HEK293 (cell line): ENCODE measurements at regions not wholly inside any gene's neighbourhood (a gene's known extent, or its start where the extent isn't known, plus 50 kb on each side); places are given as distances from the start of the nearest gene placed in this dataset.

Source experiments
- CTCF ChIA-PET: fragments of 350-600 bp; formaldehyde crosslinking; extraction: SDS; loops from one replicate; lab custom pipeline; 2021; ENCODE audit warnings: antibody characterized with exemption; lab: Yijun Ruan, JAX
- POLR2A ChIA-PET: fragments of 300-600 bp; formaldehyde crosslinking; extraction: SDS; loops from one replicate; lab custom pipeline; 2020; ENCODE audit warnings: antibody characterized with exemption, inconsistent platforms; lab: Yijun Ruan, JAX
- H3K27ac ChIP-seq: fragments of 200-500 bp; sonication (Bioruptor generic); 2 replicates; pipeline ENCODE4 v1.5.1; 2014; ENCODE audit warnings: low read depth, low read length, control low read depth, inconsistent platforms; ENCODE audit errors: extremely low read depth
- H3K36me3 ChIP-seq, 2 experiments: fragments of 200-500 bp in 1 of 2; sonication (Bioruptor generic) in 1 of 2; 1 replicate in 1 of 2; 2 replicates in 1 of 2; pipeline ENCODE4 v1.5.1; 2014 to 2017; ENCODE audit warnings: inconsistent platforms in 2 of 2, low read length in 2 of 2; ENCODE audit not compliant: control insufficient read depth in 2 of 2, insufficient read depth in 1 of 2
- H3K4me1 ChIP-seq: fragments of 200-500 bp; sonication (Bioruptor generic); 2 replicates; pipeline ENCODE4 v1.5.1; 2014; ENCODE audit warnings: mild to moderate bottlenecking, low read length, inconsistent platforms; ENCODE audit not compliant: control insufficient read depth, insufficient read depth
- H3K4me3 ChIP-seq: 2 replicates; pipeline ENCODE4 v1.5.1; 2011; ENCODE audit warnings: low read depth, mild to moderate bottlenecking, control low read depth, low read length, moderate library complexity
- H3K9me3 ChIP-seq: fragments of 200-500 bp; sonication (Bioruptor generic); 2 replicates; pipeline ENCODE4 v1.5.1; 2014; ENCODE audit warnings: low read depth, low read length, inconsistent platforms; ENCODE audit not compliant: control insufficient read depth, insufficient read depth
- KLF16 ChIP-seq: fragments of 450-650 bp; formaldehyde crosslinking; IDR thresholded peaks from 2 replicates; pipeline ENCODE4 v1.5.1; 2017; ENCODE audit warnings: missing biosample characterization, missing genetic modification characterization
- KLF7 ChIP-seq: fragments of 450-650 bp; formaldehyde crosslinking; IDR thresholded peaks from 2 replicates; pipeline ENCODE4 v1.5.1; 2016; ENCODE audit warnings: missing biosample characterization, missing genetic modification characterization, borderline replicate concordance
- SALL2 ChIP-seq: fragments of 450-650 bp; formaldehyde crosslinking; IDR thresholded peaks from 2 replicates; pipeline ENCODE4 v1.5.0; 2017; ENCODE audit warnings: missing biosample characterization, mild to moderate bottlenecking, missing genetic modification characterization, borderline replicate concordance
- SP2 ChIP-seq: fragments of 450-650 bp; formaldehyde crosslinking; IDR thresholded peaks from 2 replicates; pipeline ENCODE4 v1.5.1; 2016; ENCODE audit warnings: missing biosample characterization, missing genetic modification characterization
- ZBTB48 ChIP-seq: fragments of 450-650 bp; formaldehyde crosslinking; IDR thresholded peaks from 2 replicates; pipeline ENCODE4 v1.5.1; 2016; ENCODE audit warnings: missing biosample characterization, missing genetic modification characterization
- ZEB2 ChIP-seq: fragments of 450-650 bp; formaldehyde crosslinking; IDR thresholded peaks from 2 replicates; pipeline ENCODE4 v1.5.1; 2016; ENCODE audit warnings: missing biosample characterization, missing genetic modification characterization
- ZNF10 ChIP-seq: fragments of 450-650 bp; formaldehyde crosslinking; IDR thresholded peaks from 2 replicates; pipeline ENCODE4 v1.5.1; 2017; ENCODE audit warnings: missing biosample characterization, missing genetic modification characterization
- ZNF112 ChIP-seq: fragments of 450-650 bp; formaldehyde crosslinking; IDR thresholded peaks from 2 replicates; pipeline ENCODE4 v1.5.0; 2017; ENCODE audit warnings: missing biosample characterization, missing genetic modification characterization
- ZNF2 ChIP-seq: fragments of 450-650 bp; formaldehyde crosslinking; IDR thresholded peaks from 2 replicates; pipeline ENCODE4 v1.5.1; 2016; ENCODE audit warnings: missing biosample characterization, missing genetic modification characterization
- ZNF211 ChIP-seq: fragments of 450-650 bp; formaldehyde crosslinking; IDR thresholded peaks from 2 replicates; pipeline ENCODE4 v1.5.1; 2016; ENCODE audit warnings: low read depth, missing biosample characterization, missing genetic modification characterization
- ZNF302 ChIP-seq: fragments of 450-650 bp; formaldehyde crosslinking; IDR thresholded peaks from 2 replicates; pipeline ENCODE4 v1.5.1; 2016; ENCODE audit warnings: missing biosample characterization, missing genetic modification characterization, low read depth
- ZNF341 ChIP-seq: fragments of 450-650 bp; formaldehyde crosslinking; IDR thresholded peaks from 2 replicates; pipeline ENCODE4; 2016; ENCODE audit warnings: low read depth, missing biosample characterization, missing genetic modification characterization
- ZNF366 ChIP-seq: fragments of 450-650 bp; formaldehyde crosslinking; conservative IDR thresholded peaks from 2 replicates; pipeline ENCODE4 v1.5.1; 2016; ENCODE audit warnings: missing biosample characterization, missing genetic modification characterization
- ZNF416 ChIP-seq: fragments of 450-650 bp; formaldehyde crosslinking; IDR thresholded peaks from 2 replicates; pipeline ENCODE4 v1.5.1; 2016; ENCODE audit warnings: missing biosample characterization, missing genetic modification characterization
- ZNF544 ChIP-seq: fragments of 450-650 bp; formaldehyde crosslinking; IDR thresholded peaks from 2 replicates; pipeline ENCODE4 v1.5.0; 2017; ENCODE audit warnings: missing biosample characterization, missing genetic modification characterization
- ZNF558 ChIP-seq: fragments of 450-650 bp; formaldehyde crosslinking; IDR thresholded peaks from 2 replicates; pipeline ENCODE4 v1.5.1; 2016; ENCODE audit warnings: missing biosample characterization, missing genetic modification characterization
- ZNF596 ChIP-seq: fragments of 450-650 bp; IDR thresholded peaks from 2 replicates; pipeline ENCODE4 v1.5.0; 2018; ENCODE audit warnings: missing biosample characterization, mild to moderate bottlenecking, missing genetic modification characterization, moderate library complexity
- ZNF792 ChIP-seq: fragments of 450-650 bp; formaldehyde crosslinking; IDR thresholded peaks from 2 replicates; pipeline ENCODE4 v1.5.1; 2016; ENCODE audit warnings: missing biosample characterization, missing genetic modification characterization
- ZNF830 ChIP-seq: fragments of 450-650 bp; IDR thresholded peaks from 2 replicates; pipeline ENCODE4 v1.5.0; 2018; ENCODE audit warnings: missing biosample characterization, missing genetic modification characterization, low read depth, mild to moderate bottlenecking, moderate library complexity
- TF ChIP-seq, protein P1 (sequence below): fragments of 450-650 bp; formaldehyde crosslinking; IDR thresholded peaks from 2 replicates; pipeline ENCODE4 v1.5.1; 2016; ENCODE audit warnings: missing biosample characterization, missing genetic modification characterization
- TF ChIP-seq, protein P2 (sequence below): fragments of 450-650 bp; IDR thresholded peaks from 2 replicates; pipeline ENCODE4 v1.5.1; 2018; ENCODE audit warnings: missing biosample characterization, missing genetic modification characterization
- TF ChIP-seq, protein P3 (sequence below): fragments of 450-650 bp; formaldehyde crosslinking; IDR thresholded peaks from 2 replicates; pipeline ENCODE4 v1.5.1; 2016; ENCODE audit warnings: missing biosample characterization, missing genetic modification characterization
- TF ChIP-seq, protein P4 (sequence below): fragments of 450-650 bp; formaldehyde crosslinking; IDR thresholded peaks from 2 replicates; pipeline ENCODE4 v1.5.1; 2016; ENCODE audit warnings: missing biosample characterization, missing genetic modification characterization
- TF ChIP-seq, protein P5 (sequence below): fragments of 450-650 bp; formaldehyde crosslinking; IDR thresholded peaks from 2 replicates; pipeline ENCODE4 v1.5.1; 2016; ENCODE audit warnings: missing biosample characterization, missing genetic modification characterization

DNA sequence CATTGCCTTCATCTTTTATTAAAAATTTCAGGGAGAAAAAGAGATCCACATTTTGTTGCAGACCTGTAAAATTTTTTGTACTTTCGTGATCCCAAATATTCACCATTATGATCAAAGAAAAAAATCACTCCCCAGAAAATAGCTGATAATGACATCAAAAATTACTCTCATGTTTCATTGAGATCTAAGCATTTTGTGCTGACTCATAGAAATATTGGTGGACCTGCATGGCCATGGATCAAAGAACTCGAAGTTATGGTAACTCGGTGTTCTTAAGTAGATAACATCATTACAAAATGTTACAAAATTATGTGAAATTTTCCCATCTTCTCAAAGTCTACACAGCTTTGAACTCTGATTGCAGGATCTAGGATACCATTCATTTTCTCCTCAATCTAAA, 135.8 kb downstream of the PTGER3 start (continued):
- TF ChIP-seq, protein P1, sequence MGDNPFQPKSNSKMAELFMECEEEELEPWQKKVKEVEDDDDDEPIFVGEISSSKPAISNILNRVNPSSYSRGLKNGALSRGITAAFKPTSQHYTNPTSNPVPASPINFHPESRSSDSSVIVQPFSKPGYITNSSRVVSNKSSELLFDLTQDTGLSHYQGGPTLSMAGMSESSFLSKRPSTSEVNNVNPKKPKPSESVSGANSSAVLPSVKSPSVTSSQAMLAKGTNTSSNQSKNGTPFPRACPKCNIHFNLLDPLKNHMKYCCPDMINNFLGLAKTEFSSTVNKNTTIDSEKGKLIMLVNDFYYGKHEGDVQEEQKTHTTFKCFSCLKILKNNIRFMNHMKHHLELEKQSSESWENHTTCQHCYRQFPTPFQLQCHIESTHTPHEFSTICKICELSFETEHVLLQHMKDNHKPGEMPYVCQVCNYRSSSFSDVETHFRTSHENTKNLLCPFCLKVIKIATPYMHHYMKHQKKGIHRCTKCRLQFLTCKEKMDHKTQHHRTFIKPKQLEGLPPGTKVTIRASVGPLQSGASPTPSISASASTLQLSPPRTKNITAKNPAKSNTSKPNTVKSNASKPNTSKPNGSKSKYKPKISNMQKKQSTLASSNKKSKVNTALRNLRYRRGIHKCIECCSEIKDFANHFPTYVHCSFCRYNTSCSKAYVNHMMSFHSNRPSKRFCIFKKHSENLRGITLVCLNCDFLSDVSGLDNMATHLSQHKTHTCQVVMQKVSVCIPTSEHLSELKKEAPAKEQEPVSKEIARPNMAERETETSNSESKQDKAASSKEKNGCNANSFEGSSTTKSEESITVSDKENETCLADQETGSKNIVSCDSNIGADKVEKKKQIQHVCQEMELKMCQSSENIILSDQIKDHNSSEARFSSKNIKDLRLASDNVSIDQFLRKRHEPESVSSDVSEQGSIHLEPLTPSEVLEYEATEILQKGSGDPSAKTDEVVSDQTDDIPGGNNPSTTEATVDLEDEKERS (tag by site-specific recombination), result no peak
- TF ChIP-seq ZNF596 (tag by site-specific recombination) (no peak), ZNF544 (tag by site-specific recombination) (no peak), SALL2 (tag by site-specific recombination) (no peak), ZNF558 (tag by site-specific recombination) (no peak), ZNF830 (tag by site-specific recombination) (no peak)
- TF ChIP-seq, protein P2, sequence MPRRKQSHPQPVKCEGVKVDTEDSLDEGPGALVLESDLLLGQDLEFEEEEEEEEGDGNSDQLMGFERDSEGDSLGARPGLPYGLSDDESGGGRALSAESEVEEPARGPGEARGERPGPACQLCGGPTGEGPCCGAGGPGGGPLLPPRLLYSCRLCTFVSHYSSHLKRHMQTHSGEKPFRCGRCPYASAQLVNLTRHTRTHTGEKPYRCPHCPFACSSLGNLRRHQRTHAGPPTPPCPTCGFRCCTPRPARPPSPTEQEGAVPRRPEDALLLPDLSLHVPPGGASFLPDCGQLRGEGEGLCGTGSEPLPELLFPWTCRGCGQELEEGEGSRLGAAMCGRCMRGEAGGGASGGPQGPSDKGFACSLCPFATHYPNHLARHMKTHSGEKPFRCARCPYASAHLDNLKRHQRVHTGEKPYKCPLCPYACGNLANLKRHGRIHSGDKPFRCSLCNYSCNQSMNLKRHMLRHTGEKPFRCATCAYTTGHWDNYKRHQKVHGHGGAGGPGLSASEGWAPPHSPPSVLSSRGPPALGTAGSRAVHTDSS, result no peak
- TF ChIP-seq, protein P3, sequence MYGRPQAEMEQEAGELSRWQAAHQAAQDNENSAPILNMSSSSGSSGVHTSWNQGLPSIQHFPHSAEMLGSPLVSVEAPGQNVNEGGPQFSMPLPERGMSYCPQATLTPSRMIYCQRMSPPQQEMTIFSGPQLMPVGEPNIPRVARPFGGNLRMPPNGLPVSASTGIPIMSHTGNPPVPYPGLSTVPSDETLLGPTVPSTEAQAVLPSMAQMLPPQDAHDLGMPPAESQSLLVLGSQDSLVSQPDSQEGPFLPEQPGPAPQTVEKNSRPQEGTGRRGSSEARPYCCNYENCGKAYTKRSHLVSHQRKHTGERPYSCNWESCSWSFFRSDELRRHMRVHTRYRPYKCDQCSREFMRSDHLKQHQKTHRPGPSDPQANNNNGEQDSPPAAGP (tag by site-specific recombination), result no peak

DNA sequence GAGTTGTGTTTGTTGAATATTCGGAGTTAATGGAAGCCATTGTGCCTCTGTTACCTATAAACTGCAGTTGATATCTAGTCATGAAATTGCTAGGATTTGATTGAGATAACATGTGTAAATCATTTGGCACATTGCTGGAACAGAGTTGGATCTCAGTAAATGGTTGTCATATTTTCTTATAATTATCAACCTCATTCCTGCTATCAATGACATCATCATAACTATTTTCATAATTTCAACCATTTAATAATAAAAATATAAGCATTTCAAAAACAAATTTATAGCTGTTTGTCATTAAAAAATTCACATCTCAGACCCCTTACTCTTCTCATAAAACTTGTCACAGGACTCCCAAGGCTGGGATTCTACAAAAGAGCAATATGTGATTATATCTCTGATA, 133.4 kb downstream of the PTGER3 start:
- no peaks in the 10 kb centered on the region for H3K9me3 ChIP-seq
- H3K4me3 ChIP-seq, result no peak overlapping the region
- TF ChIP-seq KLF7 (tag by site-specific recombination), result no peak
- TF ChIP-seq ZNF2, result no peak
- TF ChIP-seq SP2, result no peak
- TF ChIP-seq ZNF416 (tag by site-specific recombination), result no peak
- H3K4me1 ChIP-seq, result no peaks in the 10 kb centered on the region
- H3K27ac ChIP-seq, result no peak overlapping the region
- ChIA-PET POLR2A (no interaction called here), CTCF (no interaction called here)
- H3K36me3 ChIP-seq, result no peaks in the 10 kb centered on the region

DNA sequence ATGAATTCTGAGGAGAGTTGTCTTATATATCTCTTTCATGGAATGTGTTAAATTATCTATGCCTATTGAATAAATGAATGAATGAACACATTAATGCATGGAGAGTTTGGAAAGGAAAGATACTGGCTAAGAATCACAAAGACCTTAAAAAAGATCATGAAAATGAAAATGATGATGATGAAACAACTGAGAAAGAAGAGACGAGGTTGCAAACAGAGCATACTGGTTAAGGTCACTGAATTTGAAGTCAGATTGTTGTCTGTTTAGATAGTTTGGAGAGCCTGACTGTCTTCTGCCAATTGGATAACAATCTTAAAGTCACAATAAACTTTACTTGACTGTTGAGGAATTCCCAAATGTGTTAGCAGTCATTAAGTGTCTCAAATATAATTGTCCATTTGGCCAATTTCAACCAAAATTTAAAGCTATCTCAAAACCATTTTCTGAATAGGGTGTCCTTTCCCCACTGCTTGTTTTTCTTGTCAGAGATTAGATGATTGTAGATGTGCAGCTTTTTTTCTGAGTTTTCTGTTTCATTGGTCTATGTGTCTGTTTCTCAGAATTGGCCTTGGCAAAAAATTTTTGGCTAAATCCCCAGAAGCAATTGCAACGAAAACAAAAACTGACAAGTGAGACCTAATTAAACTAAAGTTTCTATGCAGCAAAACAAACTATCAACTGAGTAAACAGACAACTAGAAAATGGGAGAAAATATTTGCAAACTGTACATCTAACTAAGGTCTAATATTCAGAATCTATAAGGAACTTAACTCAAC, 132.2 kb downstream of the PTGER3 start:
- POLR2A ChIA-PET, result no interaction called here
- Histone ChIP-seq H3K36me3 (no peaks in the 10 kb centered on the region), H3K4me1 (no peaks in the 10 kb centered on the region)

More for the DNA sequence above, 132.2 kb downstream of the PTGER3 start:
- Histone ChIP-seq H3K9me3 (no peaks in the 10 kb centered on the region), H3K27ac (no peak overlapping the region), H3K4me3 (no peak overlapping the region)
- TF ChIP-seq ZNF302 (no peak), ZNF112 (no peak), ZNF211 (tag by site-specific recombination) (no peak), KLF16 (tag by site-specific recombination) (no peak), ZNF366 (no peak), ZBTB48 (no peak), ZNF341 (no peak), ZNF792 (tag by site-specific recombination) (no peak), ZEB2 (tag by site-specific recombination) (no peak), ZNF10 (no peak)
- TF ChIP-seq, protein P4, sequence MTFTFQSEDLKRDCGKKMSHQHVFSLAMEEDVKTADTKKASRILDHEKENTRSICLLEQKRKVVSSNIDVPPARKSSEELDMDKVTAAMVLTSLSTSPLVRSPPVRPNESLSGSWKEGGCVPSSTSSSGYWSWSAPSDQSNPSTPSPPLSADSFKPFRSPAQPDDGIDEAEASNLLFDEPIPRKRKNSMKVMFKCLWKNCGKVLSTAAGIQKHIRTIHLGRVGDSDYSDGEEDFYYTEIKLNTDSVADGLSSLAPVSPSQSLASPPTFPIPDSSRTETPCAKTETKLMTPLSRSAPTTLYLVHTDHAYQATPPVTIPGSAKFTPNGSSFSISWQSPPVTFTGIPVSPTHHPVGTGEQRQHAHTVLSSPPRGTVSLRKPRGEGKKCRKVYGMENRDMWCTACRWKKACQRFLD (tag by site-specific recombination), result no peak
- TF ChIP-seq, protein P5, sequence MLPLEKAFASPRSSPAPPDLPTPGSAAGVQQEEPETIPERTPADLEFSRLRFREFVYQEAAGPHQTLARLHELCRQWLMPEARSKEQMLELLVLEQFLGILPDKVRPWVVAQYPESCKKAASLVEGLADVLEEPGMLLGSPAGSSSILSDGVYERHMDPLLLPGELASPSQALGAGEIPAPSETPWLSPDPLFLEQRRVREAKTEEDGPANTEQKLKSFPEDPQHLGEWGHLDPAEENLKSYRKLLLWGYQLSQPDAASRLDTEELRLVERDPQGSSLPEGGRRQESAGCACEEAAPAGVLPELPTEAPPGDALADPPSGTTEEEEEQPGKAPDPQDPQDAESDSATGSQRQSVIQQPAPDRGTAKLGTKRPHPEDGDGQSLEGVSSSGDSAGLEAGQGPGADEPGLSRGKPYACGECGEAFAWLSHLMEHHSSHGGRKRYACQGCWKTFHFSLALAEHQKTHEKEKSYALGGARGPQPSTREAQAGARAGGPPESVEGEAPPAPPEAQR (tag by site-specific recombination), result no peak
- CTCF ChIA-PET, result interaction anchor here (0.7 kb wide), 2 partner anchors 10 to 231 kb away, joined by 4 read pairs; no protein-coding TSS in a partner anchor
